ENCODE measurements at regions not wholly inside any gene's neighbourhood (a gene's known extent, or its start where the extent isn't known, plus 50 kb on each side); places are given as distances from the start of the nearest gene placed in this dataset.

DNA sequence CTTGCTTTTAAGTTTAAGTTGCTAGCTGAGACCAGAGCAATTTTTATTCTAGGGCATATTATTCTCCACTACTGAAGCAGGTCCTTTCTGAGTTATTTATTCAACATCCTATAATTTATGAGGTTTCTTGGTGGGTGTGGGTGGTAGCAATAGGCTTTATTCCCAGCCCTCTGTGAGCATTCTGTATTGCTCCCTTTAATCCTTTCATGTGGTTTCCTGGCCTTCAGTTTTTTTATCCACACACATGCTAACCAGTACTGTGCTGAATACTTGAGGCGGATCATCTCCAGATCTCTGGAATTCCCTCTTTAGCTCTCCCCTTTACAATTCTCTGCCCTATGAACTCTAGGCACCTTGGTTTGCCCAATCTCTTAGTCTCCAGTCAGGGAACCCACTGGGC lies 91.8 kb upstream of the GLRA1 start:
- TF ChIP-seq GATA3 (IDR thresholded peaks at IDR 0.05; ENCODE audit: low read depth, low read length) (no peak), GATA2 (IDR thresholded peaks at IDR 0.05; ENCODE audit: low read depth, low read length) (no peak)

All from SH-SY5Y (cell line).